ENCODE measurements at regions not wholly inside any gene's neighbourhood (a gene's known extent, or its start where the extent isn't known, plus 50 kb on each side); places are given as distances from the start of the nearest gene placed in this dataset.

DNA sequence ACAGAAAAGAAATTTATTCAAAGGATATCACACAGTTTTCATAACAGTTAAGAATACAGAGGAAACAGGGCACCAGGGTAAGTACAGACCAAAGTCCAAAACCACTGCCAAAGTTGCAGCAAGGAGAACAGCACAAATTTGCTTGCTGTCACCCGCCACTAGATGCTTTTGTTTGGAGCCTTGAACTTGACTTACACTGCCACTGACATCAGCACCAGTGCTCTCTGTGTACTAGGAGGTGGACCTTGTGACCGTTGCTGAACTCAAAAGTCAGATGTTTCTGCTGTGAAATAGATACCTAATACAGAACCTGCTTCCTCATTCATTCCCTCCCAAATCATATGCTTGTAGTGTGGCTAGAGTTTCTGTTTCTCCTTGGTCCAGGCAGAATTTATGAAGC lies 578.3 kb upstream of the TMEFF2 start:
- TF ChIP-seq, protein P1, sequence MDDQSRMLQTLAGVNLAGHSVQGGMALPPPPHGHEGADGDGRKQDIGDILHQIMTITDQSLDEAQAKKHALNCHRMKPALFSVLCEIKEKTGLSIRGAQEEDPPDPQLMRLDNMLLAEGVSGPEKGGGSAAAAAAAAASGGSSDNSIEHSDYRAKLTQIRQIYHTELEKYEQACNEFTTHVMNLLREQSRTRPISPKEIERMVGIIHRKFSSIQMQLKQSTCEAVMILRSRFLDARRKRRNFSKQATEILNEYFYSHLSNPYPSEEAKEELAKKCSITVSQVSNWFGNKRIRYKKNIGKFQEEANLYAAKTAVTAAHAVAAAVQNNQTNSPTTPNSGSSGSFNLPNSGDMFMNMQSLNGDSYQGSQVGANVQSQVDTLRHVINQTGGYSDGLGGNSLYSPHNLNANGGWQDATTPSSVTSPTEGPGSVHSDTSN (CRISPR knock-in tag; IDR thresholded peaks at IDR 0.05) = no peak
- TF ChIP-seq, protein P2, sequence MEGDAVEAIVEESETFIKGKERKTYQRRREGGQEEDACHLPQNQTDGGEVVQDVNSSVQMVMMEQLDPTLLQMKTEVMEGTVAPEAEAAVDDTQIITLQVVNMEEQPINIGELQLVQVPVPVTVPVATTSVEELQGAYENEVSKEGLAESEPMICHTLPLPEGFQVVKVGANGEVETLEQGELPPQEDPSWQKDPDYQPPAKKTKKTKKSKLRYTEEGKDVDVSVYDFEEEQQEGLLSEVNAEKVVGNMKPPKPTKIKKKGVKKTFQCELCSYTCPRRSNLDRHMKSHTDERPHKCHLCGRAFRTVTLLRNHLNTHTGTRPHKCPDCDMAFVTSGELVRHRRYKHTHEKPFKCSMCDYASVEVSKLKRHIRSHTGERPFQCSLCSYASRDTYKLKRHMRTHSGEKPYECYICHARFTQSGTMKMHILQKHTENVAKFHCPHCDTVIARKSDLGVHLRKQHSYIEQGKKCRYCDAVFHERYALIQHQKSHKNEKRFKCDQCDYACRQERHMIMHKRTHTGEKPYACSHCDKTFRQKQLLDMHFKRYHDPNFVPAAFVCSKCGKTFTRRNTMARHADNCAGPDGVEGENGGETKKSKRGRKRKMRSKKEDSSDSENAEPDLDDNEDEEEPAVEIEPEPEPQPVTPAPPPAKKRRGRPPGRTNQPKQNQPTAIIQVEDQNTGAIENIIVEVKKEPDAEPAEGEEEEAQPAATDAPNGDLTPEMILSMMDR (tag by site-specific recombination; IDR thresholded peaks at IDR 0.05) = no peak
- TF ChIP-seq ZNF350 (tag by site-specific recombination; IDR thresholded peaks at IDR 0.05) = no peak
- TF ChIP-seq ZNF561 (tag by site-specific recombination; IDR thresholded peaks at IDR 0.05; ENCODE audit: borderline replicate concordance) = no peak
- no peak for TF ChIP-seq TCF7L2 (IDR thresholded peaks at IDR 0.05; ENCODE audit: borderline replicate concordance, low read depth, low read length)
